ENCODE measurements at regions not wholly inside any gene's neighbourhood (a gene's known extent, or its start where the extent isn't known, plus 50 kb on each side); places are given as distances from the start of the nearest gene placed in this dataset.

- Mint-ChIP-seq H3K27me3 (ENCODE audit: insufficient read depth) (no peaks in the 10 kb centered on the region), H3K9me3 (no peaks in the 10 kb centered on the region), H3K4me3 (no peak overlapping the region), H3K27ac (no peak overlapping the region), H3K36me3 (ENCODE audit: low read depth) (no peaks in the 10 kb centered on the region), H3K4me1 (ENCODE audit: low read depth) (peaks cover 21% of the 10 kb centered on the region)
- no peak for DNase-seq
- TF ChIP-seq CTCF (IDR thresholded peaks at IDR 0.05): no peak
Observed at GRCh38 chr4:137129845-137130244, 402.4 kb downstream of the PCDH18 start.

GRCh38 chr4:137129441-137129840 lies 402.9 kb downstream of the PCDH18 start:
- DNase-seq: no peak
- no peak overlapping the region for H3K4me3 Mint-ChIP-seq
- no peaks in the 10 kb centered on the region for H3K27me3 Mint-ChIP-seq (ENCODE audit: insufficient read depth)

GRCh38 chr4:137125011-137125410 lies 407.3 kb downstream of the PCDH18 start:
- peak; percentile 75 for DNase-seq
- peak overlapping the region; percentile 85 for H3K4me3 Mint-ChIP-seq
- peaks cover 19% of the 10 kb centered on the region for H3K4me1 Mint-ChIP-seq (ENCODE audit: low read depth)
- no peaks in the 10 kb centered on the region for H3K9me3 Mint-ChIP-seq
- no peaks in the 10 kb centered on the region for H3K36me3 Mint-ChIP-seq (ENCODE audit: low read depth)
- peak overlapping the region; percentile 57 for H3K27ac Mint-ChIP-seq
- TF ChIP-seq CTCF (IDR thresholded peaks at IDR 0.05): no peak
- H3K27me3 Mint-ChIP-seq (ENCODE audit: insufficient read depth): no peaks in the 10 kb centered on the region

More at GRCh38 chr4:137129441-137129840, 402.9 kb downstream of the PCDH18 start:
- no peaks in the 10 kb centered on the region for H3K36me3 Mint-ChIP-seq (ENCODE audit: low read depth)
- no peak for TF ChIP-seq CTCF (IDR thresholded peaks at IDR 0.05)
- peaks cover 22% of the 10 kb centered on the region for H3K4me1 Mint-ChIP-seq (ENCODE audit: low read depth)
- no peaks in the 10 kb centered on the region for H3K9me3 Mint-ChIP-seq
- H3K27ac Mint-ChIP-seq: no peak overlapping the region

GRCh38 chr4:137124278-137124932 lies 407.9 kb downstream of the PCDH18 start:
- peak overlapping the region; percentile 85 for H3K4me3 Mint-ChIP-seq
- TF ChIP-seq CTCF (IDR thresholded peaks at IDR 0.05): peak; percentile 80
- DNase-seq: peak; percentile 80
- no peaks in the 10 kb centered on the region for H3K9me3 Mint-ChIP-seq
- H3K27ac Mint-ChIP-seq: peak overlapping the region; percentile 57
- H3K36me3 Mint-ChIP-seq (ENCODE audit: low read depth): no peaks in the 10 kb centered on the region
- H3K4me1 Mint-ChIP-seq (ENCODE audit: low read depth): peaks cover 13% of the 10 kb centered on the region
- H3K27me3 Mint-ChIP-seq (ENCODE audit: insufficient read depth): no peaks in the 10 kb centered on the region

GRCh38 chr4:137122876-137123275 lies 409.4 kb downstream of the PCDH18 start:
- Mint-ChIP-seq H3K4me1 (ENCODE audit: low read depth) (peaks cover 9% of the 10 kb centered on the region), H3K4me3 (no peak overlapping the region), H3K36me3 (ENCODE audit: low read depth) (no peaks in the 10 kb centered on the region), H3K27me3 (ENCODE audit: insufficient read depth) (no peaks in the 10 kb centered on the region), H3K27ac (no peak overlapping the region), H3K9me3 (no peaks in the 10 kb centered on the region)
- no peak for DNase-seq
- no peak for TF ChIP-seq CTCF (IDR thresholded peaks at IDR 0.05)

Measured in HFFc6 (cell line).